ENCODE measurements at regions not wholly inside any gene's neighbourhood (a gene's known extent, or its start where the extent isn't known, plus 50 kb on each side); places are given as distances from the start of the nearest gene placed in this dataset.

DNA sequence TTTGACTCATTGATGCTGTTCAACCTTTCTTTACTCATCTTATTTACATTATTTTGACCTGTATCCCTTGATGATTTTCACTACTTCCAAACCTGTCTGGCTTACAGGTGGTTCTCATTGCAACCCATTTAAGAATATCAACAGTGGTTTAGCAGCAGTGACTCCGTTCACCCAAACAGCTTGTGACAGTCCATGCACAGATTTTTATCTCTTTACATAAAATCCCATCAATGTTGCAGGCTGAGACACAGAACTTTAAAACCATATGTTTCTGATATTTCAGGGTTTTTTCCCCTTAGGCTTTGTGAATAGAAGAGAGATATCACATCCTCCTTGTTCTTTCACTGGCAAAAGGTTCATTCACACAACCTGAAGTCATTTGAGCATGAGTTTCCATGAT is 149.1 kb upstream of the CDIN1 start:
- TF ChIP-seq, protein P1, sequence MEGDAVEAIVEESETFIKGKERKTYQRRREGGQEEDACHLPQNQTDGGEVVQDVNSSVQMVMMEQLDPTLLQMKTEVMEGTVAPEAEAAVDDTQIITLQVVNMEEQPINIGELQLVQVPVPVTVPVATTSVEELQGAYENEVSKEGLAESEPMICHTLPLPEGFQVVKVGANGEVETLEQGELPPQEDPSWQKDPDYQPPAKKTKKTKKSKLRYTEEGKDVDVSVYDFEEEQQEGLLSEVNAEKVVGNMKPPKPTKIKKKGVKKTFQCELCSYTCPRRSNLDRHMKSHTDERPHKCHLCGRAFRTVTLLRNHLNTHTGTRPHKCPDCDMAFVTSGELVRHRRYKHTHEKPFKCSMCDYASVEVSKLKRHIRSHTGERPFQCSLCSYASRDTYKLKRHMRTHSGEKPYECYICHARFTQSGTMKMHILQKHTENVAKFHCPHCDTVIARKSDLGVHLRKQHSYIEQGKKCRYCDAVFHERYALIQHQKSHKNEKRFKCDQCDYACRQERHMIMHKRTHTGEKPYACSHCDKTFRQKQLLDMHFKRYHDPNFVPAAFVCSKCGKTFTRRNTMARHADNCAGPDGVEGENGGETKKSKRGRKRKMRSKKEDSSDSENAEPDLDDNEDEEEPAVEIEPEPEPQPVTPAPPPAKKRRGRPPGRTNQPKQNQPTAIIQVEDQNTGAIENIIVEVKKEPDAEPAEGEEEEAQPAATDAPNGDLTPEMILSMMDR (conservative IDR thresholded peaks at IDR 0.05 in 1 of 2, IDR thresholded peaks at IDR 0.05 in 1 of 2; ENCODE audit: low read depth in 1 of 2, low read length in 2 of 2), result no peak
- no peak for TF ChIP-seq EZH2 (IDR thresholded peaks at IDR 0.05; ENCODE audit: low read length, missing control alignments)
